A673 (cell line): ENCODE measurements at regions not wholly inside any gene's neighbourhood (a gene's known extent, or its start where the extent isn't known, plus 50 kb on each side); places are given as distances from the start of the nearest gene placed in this dataset.

Experiments used
- EZH2 ChIP-seq: fragments of 200-600 bp; sonication (generic); IDR thresholded peaks from 2 replicates; pipeline ENCODE4 v1.6.1; 2017; ENCODE audit warnings: borderline replicate concordance, low read depth, mild to moderate bottlenecking, mixed read lengths, antibody characterized with exemption, low read length; ENCODE audit not compliant: poor library complexity, severe bottlenecking
- TF ChIP-seq, protein P1 (sequence below): fragments of 300-800, 200-600 bp; sonication (generic); conservative IDR thresholded peaks from 2 replicates; pipeline ENCODE4 v1.5.1; 2017; ENCODE audit warnings: low read depth, mild to moderate bottlenecking, antibody characterized with exemption, low read length, moderate library complexity, mixed read lengths

DNA sequence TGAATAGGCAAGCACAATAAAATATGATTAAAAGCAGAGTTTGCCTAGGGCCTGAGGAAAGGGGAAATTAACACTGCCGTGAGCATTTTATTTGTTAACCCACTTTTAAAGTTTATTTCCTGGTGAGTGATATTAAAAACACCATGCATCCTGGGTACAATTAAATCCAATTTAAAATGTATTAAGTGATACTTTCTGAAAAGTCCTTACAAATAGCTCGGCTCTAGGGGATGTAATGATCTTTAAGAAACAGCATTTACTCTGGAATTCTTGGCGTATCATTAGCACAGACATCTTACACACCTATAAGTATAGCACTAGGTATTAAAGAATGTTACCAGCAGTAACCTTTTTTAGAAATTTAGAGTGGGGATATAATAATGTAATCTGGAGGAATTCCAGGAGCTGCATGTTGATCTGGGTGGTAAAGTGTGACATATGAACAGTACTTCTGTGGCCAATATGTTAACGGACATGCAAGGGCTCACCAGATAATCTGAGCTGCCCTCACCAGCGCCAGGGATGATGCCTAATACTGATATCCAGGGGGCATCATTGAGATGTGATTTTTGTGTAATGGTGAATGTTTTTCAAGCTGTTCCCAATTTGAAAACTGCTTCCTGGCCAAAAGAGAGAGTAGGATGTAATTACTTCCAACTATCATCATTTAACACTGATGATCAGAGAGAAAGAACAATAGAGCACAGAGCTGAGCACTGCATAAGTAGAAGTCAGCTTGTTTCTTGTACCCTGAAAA lies 235.9 kb downstream of the DSEL start:
- TF ChIP-seq EZH2: no peak
- TF ChIP-seq, protein P1, sequence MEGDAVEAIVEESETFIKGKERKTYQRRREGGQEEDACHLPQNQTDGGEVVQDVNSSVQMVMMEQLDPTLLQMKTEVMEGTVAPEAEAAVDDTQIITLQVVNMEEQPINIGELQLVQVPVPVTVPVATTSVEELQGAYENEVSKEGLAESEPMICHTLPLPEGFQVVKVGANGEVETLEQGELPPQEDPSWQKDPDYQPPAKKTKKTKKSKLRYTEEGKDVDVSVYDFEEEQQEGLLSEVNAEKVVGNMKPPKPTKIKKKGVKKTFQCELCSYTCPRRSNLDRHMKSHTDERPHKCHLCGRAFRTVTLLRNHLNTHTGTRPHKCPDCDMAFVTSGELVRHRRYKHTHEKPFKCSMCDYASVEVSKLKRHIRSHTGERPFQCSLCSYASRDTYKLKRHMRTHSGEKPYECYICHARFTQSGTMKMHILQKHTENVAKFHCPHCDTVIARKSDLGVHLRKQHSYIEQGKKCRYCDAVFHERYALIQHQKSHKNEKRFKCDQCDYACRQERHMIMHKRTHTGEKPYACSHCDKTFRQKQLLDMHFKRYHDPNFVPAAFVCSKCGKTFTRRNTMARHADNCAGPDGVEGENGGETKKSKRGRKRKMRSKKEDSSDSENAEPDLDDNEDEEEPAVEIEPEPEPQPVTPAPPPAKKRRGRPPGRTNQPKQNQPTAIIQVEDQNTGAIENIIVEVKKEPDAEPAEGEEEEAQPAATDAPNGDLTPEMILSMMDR: no peak
